Stimulated activated CD8-positive, alpha-beta memory T cell treated with anti-CD3 and anti-CD28 coated beads, Interleukin-15, amount 100 ng/mL, for 24 hours (primary cell): ENCODE measurements at regions not wholly inside any gene's neighbourhood (a gene's known extent, or its start where the extent isn't known, plus 50 kb on each side); places are given as distances from the start of the nearest gene placed in this dataset.
"Not testable (repeated sequence)": the region's sequence is repeated elsewhere in the genome, so short reads cannot be mapped to it uniquely, and the experiment has no call there.

ENCODE experiments used
- DNase-seq: peaks from one replicate; pipeline ENCODE4 v3.0.0-alpha.2; 2020; ENCODE audit warnings: low read depth

- not testable (repeated sequence) for DNase-seq
Observed at GRCh38 chr17:27095821-27096220, 198.1 kb upstream of the WSB1 start.

- DNase-seq = not testable (repeated sequence)
Observed at GRCh38 chr17:27099266-27099665, 194.6 kb upstream of the WSB1 start.

GRCh38 chr17:27104605-27105221 is 189.2 kb upstream of the WSB1 start:
- DNase-seq = not testable (repeated sequence)

GRCh38 chr17:27105636-27106035 is 188.3 kb upstream of the WSB1 start:
- no peak for DNase-seq

- DNase-seq = no peak
Observed at GRCh38 chr17:27106347-27106981, 187.4 kb upstream of the WSB1 start.

GRCh38 chr17:27106982-27107360 is 186.9 kb upstream of the WSB1 start:
- DNase-seq = no peak

- not testable (repeated sequence) for DNase-seq
Observed at GRCh38 chr17:27107386-27108328, 186.3 kb upstream of the WSB1 start.

GRCh38 chr17:27109346-27109745 is 184.6 kb upstream of the WSB1 start:
- DNase-seq = no peak

- no peak for DNase-seq
Observed at GRCh38 chr17:27153005-27153404, 140.9 kb upstream of the WSB1 start.

GRCh38 chr17:27155866-27156265 is 138.0 kb upstream of the WSB1 start:
- no peak for DNase-seq

- DNase-seq = no peak
Observed at GRCh38 chr17:27157297-27157696, 136.6 kb upstream of the WSB1 start.

GRCh38 chr17:27157898-27158297 is 136.0 kb upstream of the WSB1 start:
- DNase-seq = no peak

- DNase-seq = no peak
Observed at GRCh38 chr17:27158382-27158781, 135.5 kb upstream of the WSB1 start.

- no peak for DNase-seq
Observed at GRCh38 chr17:27180322-27180721, 113.6 kb upstream of the WSB1 start.

- DNase-seq = not testable (repeated sequence)
Observed at GRCh38 chr17:27181379-27181925, 112.5 kb upstream of the WSB1 start.

GRCh38 chr17:27181935-27182334 is 112.0 kb upstream of the WSB1 start:
- no peak for DNase-seq

- not testable (repeated sequence) for DNase-seq
Observed at GRCh38 chr17:27197505-27197904, 96.4 kb upstream of the WSB1 start.

GRCh38 chr17:27199948-27200347 is 94.0 kb upstream of the WSB1 start:
- no peak for DNase-seq

GRCh38 chr17:27200476-27200875 is 93.4 kb upstream of the WSB1 start:
- DNase-seq = no peak

GRCh38 chr17:27203241-27203640 is 90.7 kb upstream of the WSB1 start:
- DNase-seq = no peak

GRCh38 chr17:27206447-27206846 is 87.5 kb upstream of the WSB1 start:
- no peak for DNase-seq

- no peak for DNase-seq
Observed at GRCh38 chr17:27207073-27207513, 86.8 kb upstream of the WSB1 start.

GRCh38 chr17:27208370-27208769 is 85.5 kb upstream of the WSB1 start:
- not testable (repeated sequence) for DNase-seq
